GM23338 (cell line): ENCODE measurements at regions not wholly inside any gene's neighbourhood (a gene's known extent, or its start where the extent isn't known, plus 50 kb on each side); places are given as distances from the start of the nearest gene placed in this dataset.

Experiments used
- ATAC-seq: fragments of 200-7000 bp; cut with Tn5 transposase; 3 replicates; pipeline ENCODE4 v1.9.1; 2020
- DNase-seq: peaks from one replicate; pipeline ENCODE4 v3.0.0-alpha.2; 2015; ENCODE audit warnings: low spot score
- H2AFZ ChIP-seq: fragments of 200-600 bp; sonication (generic); 2 replicates; pipeline ENCODE4 v1.8.0; 2016; ENCODE audit warnings: antibody characterized with exemption, mild to moderate bottlenecking, moderate library complexity
- H3F3A ChIP-seq: fragments of 200-600 bp; sonication (generic); replicated peaks from 2 replicates; pipeline ENCODE4 v1.8.0; 2017; ENCODE audit warnings: antibody characterized with exemption, mixed run types, low read depth
- H3K27ac ChIP-seq: fragments of 200-600 bp; sonication (generic); 2 replicates; pipeline ENCODE4 v1.6.1; 2016; ENCODE audit warnings: low read depth
- H3K27me3 ChIP-seq: fragments of 200-600 bp; sonication (generic); 2 replicates; pipeline ENCODE4 v1.8.0; 2016; ENCODE audit warnings: mild to moderate bottlenecking, mixed run types, moderate library complexity; ENCODE audit not compliant: insufficient read depth
- H3K36me3 ChIP-seq: fragments of 200-600 bp; sonication (generic); 2 replicates; pipeline ENCODE4 v1.8.0; 2016; ENCODE audit warnings: mild to moderate bottlenecking; ENCODE audit not compliant: insufficient read depth
- H3K4me1 ChIP-seq: fragments of 200-600 bp; sonication (generic); 2 replicates; pipeline ENCODE4 v1.8.0; 2016; ENCODE audit warnings: mild to moderate bottlenecking, moderate library complexity; ENCODE audit not compliant: insufficient read depth
- H3K4me2 ChIP-seq: fragments of 200-600 bp; sonication (generic); 2 replicates; pipeline ENCODE4 v1.7.1; 2017; ENCODE audit warnings: mixed run types
- H3K4me3 ChIP-seq: fragments of 200-600 bp; sonication (generic); 2 replicates; pipeline ENCODE4 v1.6.1; 2016; ENCODE audit warnings: mixed run types
- H3K79me2 ChIP-seq: fragments of 200-600 bp; sonication (generic); replicated peaks from 2 replicates; pipeline ENCODE4 v1.8.0; 2017; ENCODE audit warnings: mild to moderate bottlenecking; ENCODE audit not compliant: insufficient read depth
- H3K9me2 ChIP-seq: fragments of 200-600 bp; sonication (generic); 2 replicates; pipeline ENCODE4 v1.8.0; 2017; ENCODE audit not compliant: insufficient read depth
- H4K20me1 ChIP-seq: fragments of 200-600 bp; sonication (generic); replicated peaks from 2 replicates; pipeline ENCODE4 v1.8.0; 2017; ENCODE audit warnings: mild to moderate bottlenecking; ENCODE audit not compliant: insufficient read depth
- H3K27ac Mint-ChIP-seq: 2 replicates; pipeline ENCODE4 v1.8.0; 2020; ENCODE audit warnings: inconsistent platforms, mild to moderate bottlenecking, moderate library complexity, mixed read lengths
- H3K27me3 Mint-ChIP-seq: 3 replicates; pipeline ENCODE4 v1.8.0; 2022; ENCODE audit warnings: low read depth, mild to moderate bottlenecking, moderate library complexity, mixed read lengths, inconsistent platforms; ENCODE audit not compliant: insufficient read depth, poor library complexity
- H3K36me3 Mint-ChIP-seq: 3 replicates; pipeline ENCODE4 v1.8.0; 2021; ENCODE audit warnings: low read depth, mild to moderate bottlenecking, inconsistent platforms, moderate library complexity, mixed read lengths
- H3K4me1 Mint-ChIP-seq: 3 replicates; pipeline ENCODE4 v1.8.0; 2020; ENCODE audit warnings: mild to moderate bottlenecking, inconsistent platforms, mixed read lengths
- H3K4me3 Mint-ChIP-seq: 3 replicates; pipeline ENCODE4 v1.8.0; 2021; ENCODE audit warnings: moderate library complexity, mild to moderate bottlenecking, inconsistent platforms, mixed read lengths
- H3K9me3 Mint-ChIP-seq: 3 replicates; pipeline ENCODE4 v1.8.0; 2020; ENCODE audit warnings: moderate library complexity, mild to moderate bottlenecking, inconsistent platforms, mixed read lengths
- CREB1 ChIP-seq: fragments of 250-450 bp; sonication (Bioruptor Pico); IDR thresholded peaks from 2 replicates; pipeline ENCODE4 v1.5.0; 2020; ENCODE audit warnings: low read depth, mild to moderate bottlenecking, moderate library complexity
- CTCF ChIP-seq, 2 experiments: fragments of 200-600 bp in 1 of 2; sonication (generic) in 1 of 2; conservative IDR thresholded peaks; 2 replicates each; pipeline versions ENCODE4 v1.5.1 to v1.6.1; 2016 to 2017; ENCODE audit warnings: antibody characterized with exemption in 2 of 2, low read depth in 2 of 2, mild to moderate bottlenecking in 2 of 2, moderate library complexity in 1 of 2
- ETS1 ChIP-seq: IDR thresholded peaks from 2 replicates; pipeline ENCODE4 v1.6.1; 2016; ENCODE audit warnings: antibody characterized with exemption
- EZH2 ChIP-seq: fragments of 200-600 bp; sonication (generic); IDR thresholded peaks from one replicate; pipeline ENCODE4 v1.8.0; 2017; ENCODE audit warnings: antibody characterized with exemption, mild to moderate bottlenecking, low read depth; ENCODE audit not compliant: unreplicated experiment
- EZH2phosphoT487 ChIP-seq: fragments of 200-600 bp; sonication (generic); IDR thresholded peaks from one replicate; pipeline ENCODE4 v1.8.1; 2018; ENCODE audit warnings: antibody characterized with exemption; ENCODE audit not compliant: unreplicated experiment
- JUNB ChIP-seq: IDR thresholded peaks from one replicate; pipeline ENCODE4 v1.6.1; 2016; ENCODE audit warnings: antibody characterized with exemption; ENCODE audit not compliant: unreplicated experiment
- NANOG ChIP-seq: IDR thresholded peaks from 2 replicates; pipeline ENCODE4 v1.6.1; 2016; ENCODE audit warnings: antibody characterized with exemption, borderline replicate concordance
- POLR2AphosphoS5 ChIP-seq: IDR thresholded peaks from 2 replicates; pipeline ENCODE4 v1.6.1; 2016; ENCODE audit warnings: antibody characterized with exemption, low read depth
- REST ChIP-seq: IDR thresholded peaks from one replicate; pipeline ENCODE4 v1.6.1; 2018; ENCODE audit warnings: antibody characterized with exemption; ENCODE audit not compliant: unreplicated experiment
- STAT1 ChIP-seq: IDR thresholded peaks from one replicate; pipeline ENCODE4 v1.6.1; 2016; ENCODE audit warnings: antibody characterized with exemption; ENCODE audit not compliant: unreplicated experiment
- ZNF114 ChIP-seq: fragments of 250-450 bp; sonication (Bioruptor Pico); IDR thresholded peaks from 2 replicates; pipeline ENCODE4 v1.5.0; 2020; ENCODE audit warnings: mild to moderate bottlenecking, moderate library complexity
- ZNF331 ChIP-seq: fragments of 250-450 bp; sonication (Bioruptor Pico); IDR thresholded peaks from 2 replicates; pipeline ENCODE4 v1.5.0; 2020; ENCODE audit warnings: low read depth, mild to moderate bottlenecking, moderate library complexity
- ZNF462 ChIP-seq: fragments of 250-450 bp; sonication (Bioruptor Pico); IDR thresholded peaks from 2 replicates; pipeline ENCODE4 v1.5.0; 2020; ENCODE audit warnings: mild to moderate bottlenecking, moderate library complexity

- no peak for TF ChIP-seq ETS1
- TF ChIP-seq POLR2AphosphoS5, result no peak
- no peak for TF ChIP-seq ZNF331 (CRISPR knock-in tag)
- TF ChIP-seq CREB1 (CRISPR knock-in tag), result no peak
- no peak for TF ChIP-seq JUNB
These were observed 190.5 kb upstream of the NRP1 start (continued) for GRCh38 chr10:33524966-33525365.

- Histone ChIP-seq H3K4me3 (no peak overlapping the region), H3K79me2 (no peaks in the 10 kb centered on the region), H3K9me2 (0 out of 2 replicates have a peak, but pooled peaks cover 5% of the 10 kb centered on the region), H2AFZ (no peak overlapping the region), H3K36me3 (no peaks in the 10 kb centered on the region), H3F3A (no peaks in the 10 kb centered on the region), H3K27me3 (no peaks in the 10 kb centered on the region), H3K4me1 (peaks cover 25% of the 10 kb centered on the region), H3K4me2 (no peak overlapping the region), H4K20me1 (no peaks in the 10 kb centered on the region), H3K27ac (no peak overlapping the region)
- ATAC-seq, result no peak
- Mint-ChIP-seq H3K4me1 (peaks cover 32% of the 10 kb centered on the region), H3K27me3 (peaks cover 5% of the 10 kb centered on the region), H3K36me3 (no peaks in the 10 kb centered on the region), H3K4me3 (no peak overlapping the region), H3K9me3 (no peaks in the 10 kb centered on the region), H3K27ac (no peak overlapping the region)
- no peak for DNase-seq
- TF ChIP-seq CTCF (conservative IDR thresholded peaks at IDR 0.05; ENCODE audit: low read depth in 2 of 2) (no peak), CREB1 (CRISPR knock-in tag) (no peak), EZH2phosphoT487 (no peak), JUNB (no peak), EZH2 (no peak), ZNF462 (no peak), STAT1 (no peak), POLR2AphosphoS5 (no peak), ZNF114 (no peak), REST (no peak), ZNF331 (CRISPR knock-in tag) (no peak), NANOG (no peak)
These were observed 189.6 kb upstream of the NRP1 start for GRCh38 chr10:33524041-33524440.
